ENCODE measurements at regions not wholly inside any gene's neighbourhood (a gene's known extent, or its start where the extent isn't known, plus 50 kb on each side); places are given as distances from the start of the nearest gene placed in this dataset.

GRCh38 chr6:120228297-120228696 is 878.7 kb upstream of the MAN1A1 start:
- Histone ChIP-seq H3K4me3 (replicated peaks in 1 of 3; ENCODE audit: low read depth in 2 of 3, low read length in 3 of 3) (no peak overlapping the region), H2AFZ (ENCODE audit: insufficient read depth, low read depth, low read length, poor library complexity, severe bottlenecking) (no peak overlapping the region), H4K20me1 (ENCODE audit: insufficient read depth, low read length) (no peaks in the 10 kb centered on the region), H3K27ac (ENCODE audit: low read depth in 1 of 2, low read length in 2 of 2) (no peak overlapping the region), H3K4me1 (ENCODE audit: control insufficient read depth in 1 of 2, insufficient read depth in 2 of 2, low read length in 2 of 2) (no peaks in the 10 kb centered on the region), H3K36me3 (replicated peaks in 1 of 2; ENCODE audit: control insufficient read depth in 1 of 2, insufficient read depth in 2 of 2, low read length in 2 of 2) (no peaks in the 10 kb centered on the region), H3K27me3 (ENCODE audit: control insufficient read depth in 2 of 2, insufficient read depth in 2 of 2, low read length in 2 of 2) (no peaks in the 10 kb centered on the region), H3K9ac (ENCODE audit: insufficient read depth, low read length, poor library complexity, severe bottlenecking) (no peak overlapping the region), H3K4me2 (replicated peaks; ENCODE audit: extremely low read depth, low read length, poor library complexity, severe bottlenecking) (no peak overlapping the region), H3K9me3 (replicated peaks in 1 of 2; ENCODE audit: control insufficient read depth in 1 of 2, insufficient read depth in 1 of 2, low read length in 2 of 2) (peaks cover 7 to 29% of the 10 kb centered on the region in 2 donors), H3K79me2 (ENCODE audit: insufficient read depth, low read length) (no peaks in the 10 kb centered on the region)
- H3K36me3 Mint-ChIP-seq: no peaks in the 10 kb centered on the region
- peaks cover 0 to 14% (median 4%) of the 10 kb centered on the region in 7 donors for H3K9me3 Mint-ChIP-seq
- no peaks in the 10 kb centered on the region for H3K4me1 Mint-ChIP-seq
- TF ChIP-seq, protein P1, sequence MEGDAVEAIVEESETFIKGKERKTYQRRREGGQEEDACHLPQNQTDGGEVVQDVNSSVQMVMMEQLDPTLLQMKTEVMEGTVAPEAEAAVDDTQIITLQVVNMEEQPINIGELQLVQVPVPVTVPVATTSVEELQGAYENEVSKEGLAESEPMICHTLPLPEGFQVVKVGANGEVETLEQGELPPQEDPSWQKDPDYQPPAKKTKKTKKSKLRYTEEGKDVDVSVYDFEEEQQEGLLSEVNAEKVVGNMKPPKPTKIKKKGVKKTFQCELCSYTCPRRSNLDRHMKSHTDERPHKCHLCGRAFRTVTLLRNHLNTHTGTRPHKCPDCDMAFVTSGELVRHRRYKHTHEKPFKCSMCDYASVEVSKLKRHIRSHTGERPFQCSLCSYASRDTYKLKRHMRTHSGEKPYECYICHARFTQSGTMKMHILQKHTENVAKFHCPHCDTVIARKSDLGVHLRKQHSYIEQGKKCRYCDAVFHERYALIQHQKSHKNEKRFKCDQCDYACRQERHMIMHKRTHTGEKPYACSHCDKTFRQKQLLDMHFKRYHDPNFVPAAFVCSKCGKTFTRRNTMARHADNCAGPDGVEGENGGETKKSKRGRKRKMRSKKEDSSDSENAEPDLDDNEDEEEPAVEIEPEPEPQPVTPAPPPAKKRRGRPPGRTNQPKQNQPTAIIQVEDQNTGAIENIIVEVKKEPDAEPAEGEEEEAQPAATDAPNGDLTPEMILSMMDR (IDR thresholded peaks at IDR 0.05): no peak
- 93% methylated on average over 4 of the region's 4 CpGs for WGBS (ENCODE audit: insufficient coverage)
- H3K27ac Mint-ChIP-seq: no peak overlapping the region
- DNase-seq: no peak
- H3K27me3 Mint-ChIP-seq (ENCODE audit: low read depth in 3 of 3): peaks cover 0 to 2% (median 0%) of the 10 kb centered on the region in 3 donors
- intact Hi-C loops (cut with micrococcal nuclease): no loop called here
- no peak overlapping the region for H3K4me3 Mint-ChIP-seq

DNA sequence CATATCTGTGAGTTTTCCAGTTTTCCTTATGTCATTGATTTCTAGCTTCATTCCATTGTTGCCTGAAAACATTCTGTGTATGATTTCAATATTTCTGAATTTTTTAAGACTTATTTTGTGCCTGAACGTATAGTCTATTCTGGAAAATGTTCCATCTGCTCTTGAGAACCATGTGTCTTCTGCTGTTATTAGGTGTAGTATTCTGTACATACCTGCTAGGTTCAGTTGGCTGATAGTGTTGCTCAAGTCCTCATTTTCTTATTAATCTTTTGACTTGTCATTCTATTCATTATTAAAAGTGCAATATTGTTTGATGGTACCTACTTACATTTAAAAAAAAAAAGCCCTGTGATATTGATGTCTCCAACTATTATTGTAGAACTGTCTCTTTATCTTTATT is 869.8 kb upstream of the MAN1A1 start:
- Histone ChIP-seq H3K4me3 (replicated peaks in 1 of 3; ENCODE audit: low read depth in 2 of 3, low read length in 3 of 3) (no peak overlapping the region), H3K4me2 (replicated peaks; ENCODE audit: extremely low read depth, low read length, poor library complexity, severe bottlenecking) (no peak overlapping the region), H3K36me3 (replicated peaks in 1 of 2; ENCODE audit: control insufficient read depth in 1 of 2, insufficient read depth in 2 of 2, low read length in 2 of 2) (no peaks in the 10 kb centered on the region), H3K27me3 (ENCODE audit: control insufficient read depth in 2 of 2, insufficient read depth in 2 of 2, low read length in 2 of 2) (no peaks in the 10 kb centered on the region), H3K9ac (ENCODE audit: insufficient read depth, low read length, poor library complexity, severe bottlenecking) (no peak overlapping the region), H3K79me2 (ENCODE audit: insufficient read depth, low read length) (no peaks in the 10 kb centered on the region), H3K4me1 (ENCODE audit: control insufficient read depth in 1 of 2, insufficient read depth in 2 of 2, low read length in 2 of 2) (no peaks in the 10 kb centered on the region), H3K27ac (ENCODE audit: low read depth in 1 of 2, low read length in 2 of 2) (no peak overlapping the region), H3K9me3 (replicated peaks in 1 of 2; ENCODE audit: control insufficient read depth in 1 of 2, insufficient read depth in 1 of 2, low read length in 2 of 2) (peaks cover 0 to 6% of the 10 kb centered on the region in 2 donors), H4K20me1 (ENCODE audit: insufficient read depth, low read length) (no peaks in the 10 kb centered on the region), H2AFZ (ENCODE audit: insufficient read depth, low read depth, low read length, poor library complexity, severe bottlenecking) (no peak overlapping the region)
- no peak overlapping the region for H3K27ac Mint-ChIP-seq
- TF ChIP-seq, protein P1 (IDR thresholded peaks at IDR 0.05): no peak
- no peak overlapping the region for H3K4me3 Mint-ChIP-seq
- intact Hi-C loops (cut with micrococcal nuclease): no loop called here
- H3K27me3 Mint-ChIP-seq (ENCODE audit: low read depth in 3 of 3): no peaks in the 10 kb centered on the region
- no peaks in the 10 kb centered on the region for H3K36me3 Mint-ChIP-seq
- H3K9me3 Mint-ChIP-seq: peaks cover 0 to 4% (median 0%) of the 10 kb centered on the region in 7 donors
- no CpG with 5 or more reads among the region's 1 CpG for WGBS (ENCODE audit: insufficient coverage)
- H3K4me1 Mint-ChIP-seq: no peaks in the 10 kb centered on the region
- DNase-seq: no peak
